ENCODE measurements at regions not wholly inside any gene's neighbourhood (a gene's known extent, or its start where the extent isn't known, plus 50 kb on each side); places are given as distances from the start of the nearest gene placed in this dataset.

DNA sequence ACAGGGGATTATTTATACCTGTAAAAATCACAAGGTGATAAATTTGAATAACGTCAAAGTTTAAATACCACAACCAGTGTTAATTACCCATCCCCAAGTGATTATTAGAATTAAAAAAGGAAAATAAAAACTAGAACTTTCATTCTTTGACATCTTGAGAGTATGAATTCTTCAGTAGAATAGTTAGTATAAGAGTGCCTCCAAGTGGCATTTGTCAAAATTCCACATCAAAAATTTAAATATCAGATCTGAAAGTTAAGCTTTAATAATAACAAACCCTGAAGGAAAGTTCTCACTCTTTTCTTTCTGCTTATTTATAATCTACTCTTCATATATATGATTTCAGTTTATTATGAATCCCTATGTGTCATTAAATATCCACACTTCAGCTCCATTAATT, 273.7 kb upstream of the KYNU start:
- H3K36me3 ChIP-seq (ENCODE audit: control insufficient read depth in 4 of 4, insufficient read depth in 3 of 4, low read depth in 1 of 4, low read length in 3 of 4) = no peaks in the 10 kb centered on the region
- H3K27ac ChIP-seq (ENCODE audit: low read depth in 1 of 2, low read length in 2 of 2) = no peak overlapping the region
- WGBS = 42% methylated on average over 1 of the region's 1 CpG
- H3K4me3 ChIP-seq (ENCODE audit: low read depth in 1 of 3, low read length in 3 of 3) = no peak overlapping the region
- no peaks in the 10 kb centered on the region for H3K9me3 ChIP-seq (ENCODE audit: control insufficient read depth in 4 of 4, low read length in 3 of 4)
- H3K9ac ChIP-seq (ENCODE audit: low read depth in 1 of 2, low read length in 2 of 2) = no peak overlapping the region
- H3K27me3 ChIP-seq (ENCODE audit: control insufficient read depth in 4 of 4, insufficient read depth in 4 of 4, low read length in 3 of 4) = no peaks in the 10 kb centered on the region
- DNase-seq (ENCODE audit: low spot score) = no peak
- TF ChIP-seq, protein P1, sequence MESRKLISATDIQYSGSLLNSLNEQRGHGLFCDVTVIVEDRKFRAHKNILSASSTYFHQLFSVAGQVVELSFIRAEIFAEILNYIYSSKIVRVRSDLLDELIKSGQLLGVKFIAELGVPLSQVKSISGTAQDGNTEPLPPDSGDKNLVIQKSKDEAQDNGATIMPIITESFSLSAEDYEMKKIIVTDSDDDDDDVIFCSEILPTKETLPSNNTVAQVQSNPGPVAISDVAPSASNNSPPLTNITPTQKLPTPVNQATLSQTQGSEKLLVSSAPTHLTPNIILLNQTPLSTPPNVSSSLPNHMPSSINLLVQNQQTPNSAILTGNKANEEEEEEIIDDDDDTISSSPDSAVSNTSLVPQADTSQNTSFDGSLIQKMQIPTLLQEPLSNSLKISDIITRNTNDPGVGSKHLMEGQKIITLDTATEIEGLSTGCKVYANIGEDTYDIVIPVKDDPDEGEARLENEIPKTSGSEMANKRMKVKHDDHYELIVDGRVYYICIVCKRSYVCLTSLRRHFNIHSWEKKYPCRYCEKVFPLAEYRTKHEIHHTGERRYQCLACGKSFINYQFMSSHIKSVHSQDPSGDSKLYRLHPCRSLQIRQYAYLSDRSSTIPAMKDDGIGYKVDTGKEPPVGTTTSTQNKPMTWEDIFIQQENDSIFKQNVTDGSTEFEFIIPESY (IDR thresholded peaks at IDR 0.05) = no peak
- TF ChIP-seq JUND (IDR thresholded peaks at IDR 0.05) = no peak
- TF ChIP-seq, protein P2, sequence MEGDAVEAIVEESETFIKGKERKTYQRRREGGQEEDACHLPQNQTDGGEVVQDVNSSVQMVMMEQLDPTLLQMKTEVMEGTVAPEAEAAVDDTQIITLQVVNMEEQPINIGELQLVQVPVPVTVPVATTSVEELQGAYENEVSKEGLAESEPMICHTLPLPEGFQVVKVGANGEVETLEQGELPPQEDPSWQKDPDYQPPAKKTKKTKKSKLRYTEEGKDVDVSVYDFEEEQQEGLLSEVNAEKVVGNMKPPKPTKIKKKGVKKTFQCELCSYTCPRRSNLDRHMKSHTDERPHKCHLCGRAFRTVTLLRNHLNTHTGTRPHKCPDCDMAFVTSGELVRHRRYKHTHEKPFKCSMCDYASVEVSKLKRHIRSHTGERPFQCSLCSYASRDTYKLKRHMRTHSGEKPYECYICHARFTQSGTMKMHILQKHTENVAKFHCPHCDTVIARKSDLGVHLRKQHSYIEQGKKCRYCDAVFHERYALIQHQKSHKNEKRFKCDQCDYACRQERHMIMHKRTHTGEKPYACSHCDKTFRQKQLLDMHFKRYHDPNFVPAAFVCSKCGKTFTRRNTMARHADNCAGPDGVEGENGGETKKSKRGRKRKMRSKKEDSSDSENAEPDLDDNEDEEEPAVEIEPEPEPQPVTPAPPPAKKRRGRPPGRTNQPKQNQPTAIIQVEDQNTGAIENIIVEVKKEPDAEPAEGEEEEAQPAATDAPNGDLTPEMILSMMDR (IDR thresholded peaks at IDR 0.05; ENCODE audit: low read depth, low read length, missing input control) = peak; percentile 34
- TF ChIP-seq RXRA (IDR thresholded peaks at IDR 0.05) = no peak
- TF ChIP-seq RAD21 (IDR thresholded peaks at IDR 0.05) = peak; percentile 77 to 81
- no peak for TF ChIP-seq NR2F2 (IDR thresholded peaks at IDR 0.05)
- no peak for TF ChIP-seq YY1 (IDR thresholded peaks at IDR 0.05)
- TF ChIP-seq FOXA2 (IDR thresholded peaks at IDR 0.05) = no peak
- H3K4me1 ChIP-seq (ENCODE audit: control insufficient read depth in 4 of 4, insufficient read depth in 4 of 4, low read length in 3 of 4) = no peaks in the 10 kb centered on the region

DNA sequence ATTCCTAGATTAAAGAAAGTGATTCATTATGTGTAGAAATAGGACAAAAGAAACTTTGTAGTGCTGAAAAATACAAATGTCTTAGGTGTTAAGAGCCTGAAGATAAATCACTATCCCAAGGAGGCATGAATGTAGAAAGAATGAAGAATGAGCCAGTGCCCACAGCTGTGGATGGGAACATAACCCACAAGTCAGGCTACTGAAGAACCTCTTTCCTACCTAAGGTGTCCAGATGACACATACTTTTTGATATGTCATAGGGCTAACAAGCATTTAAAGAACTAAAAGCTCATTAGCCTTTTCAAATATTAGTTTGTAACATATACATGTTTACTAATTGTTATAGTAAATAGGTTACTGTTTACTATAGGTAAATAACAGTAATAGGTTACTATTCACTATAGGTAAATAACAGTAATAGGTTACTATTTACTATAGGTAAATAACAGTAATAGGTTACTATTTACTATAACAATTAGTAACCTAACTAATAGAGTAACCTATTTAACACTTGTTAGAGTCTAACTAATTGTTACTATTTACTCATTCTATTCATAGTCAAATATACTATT, 275.0 kb upstream of the KYNU start:
- DNase-seq (ENCODE audit: low spot score) = no peak
- TF ChIP-seq, protein P3, sequence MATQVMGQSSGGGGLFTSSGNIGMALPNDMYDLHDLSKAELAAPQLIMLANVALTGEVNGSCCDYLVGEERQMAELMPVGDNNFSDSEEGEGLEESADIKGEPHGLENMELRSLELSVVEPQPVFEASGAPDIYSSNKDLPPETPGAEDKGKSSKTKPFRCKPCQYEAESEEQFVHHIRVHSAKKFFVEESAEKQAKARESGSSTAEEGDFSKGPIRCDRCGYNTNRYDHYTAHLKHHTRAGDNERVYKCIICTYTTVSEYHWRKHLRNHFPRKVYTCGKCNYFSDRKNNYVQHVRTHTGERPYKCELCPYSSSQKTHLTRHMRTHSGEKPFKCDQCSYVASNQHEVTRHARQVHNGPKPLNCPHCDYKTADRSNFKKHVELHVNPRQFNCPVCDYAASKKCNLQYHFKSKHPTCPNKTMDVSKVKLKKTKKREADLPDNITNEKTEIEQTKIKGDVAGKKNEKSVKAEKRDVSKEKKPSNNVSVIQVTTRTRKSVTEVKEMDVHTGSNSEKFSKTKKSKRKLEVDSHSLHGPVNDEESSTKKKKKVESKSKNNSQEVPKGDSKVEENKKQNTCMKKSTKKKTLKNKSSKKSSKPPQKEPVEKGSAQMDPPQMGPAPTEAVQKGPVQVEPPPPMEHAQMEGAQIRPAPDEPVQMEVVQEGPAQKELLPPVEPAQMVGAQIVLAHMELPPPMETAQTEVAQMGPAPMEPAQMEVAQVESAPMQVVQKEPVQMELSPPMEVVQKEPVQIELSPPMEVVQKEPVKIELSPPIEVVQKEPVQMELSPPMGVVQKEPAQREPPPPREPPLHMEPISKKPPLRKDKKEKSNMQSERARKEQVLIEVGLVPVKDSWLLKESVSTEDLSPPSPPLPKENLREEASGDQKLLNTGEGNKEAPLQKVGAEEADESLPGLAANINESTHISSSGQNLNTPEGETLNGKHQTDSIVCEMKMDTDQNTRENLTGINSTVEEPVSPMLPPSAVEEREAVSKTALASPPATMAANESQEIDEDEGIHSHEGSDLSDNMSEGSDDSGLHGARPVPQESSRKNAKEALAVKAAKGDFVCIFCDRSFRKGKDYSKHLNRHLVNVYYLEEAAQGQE (IDR thresholded peaks at IDR 0.05) = no peak
- TF ChIP-seq FOXA2 (IDR thresholded peaks at IDR 0.05) (no peak), HNF4G (IDR thresholded peaks at IDR 0.05) (no peak), JUND (IDR thresholded peaks at IDR 0.05) (no peak)
- H3K27ac ChIP-seq (ENCODE audit: low read depth in 1 of 2, low read length in 2 of 2) = no peak overlapping the region
- no peak overlapping the region for H3K4me3 ChIP-seq (ENCODE audit: low read depth in 1 of 3, low read length in 3 of 3)
- no peaks in the 10 kb centered on the region for H3K4me1 ChIP-seq (ENCODE audit: control insufficient read depth in 4 of 4, insufficient read depth in 4 of 4, low read length in 3 of 4)
- H3K9ac ChIP-seq (ENCODE audit: low read depth in 1 of 2, low read length in 2 of 2) = no peak overlapping the region
- no peaks in the 10 kb centered on the region for H3K9me3 ChIP-seq (ENCODE audit: control insufficient read depth in 4 of 4, low read length in 3 of 4)
- H3K27me3 ChIP-seq (ENCODE audit: control insufficient read depth in 4 of 4, insufficient read depth in 4 of 4, low read length in 3 of 4) = no peaks in the 10 kb centered on the region
- no peaks in the 10 kb centered on the region for H3K36me3 ChIP-seq (ENCODE audit: control insufficient read depth in 4 of 4, insufficient read depth in 3 of 4, low read depth in 1 of 4, low read length in 3 of 4)

DNA sequence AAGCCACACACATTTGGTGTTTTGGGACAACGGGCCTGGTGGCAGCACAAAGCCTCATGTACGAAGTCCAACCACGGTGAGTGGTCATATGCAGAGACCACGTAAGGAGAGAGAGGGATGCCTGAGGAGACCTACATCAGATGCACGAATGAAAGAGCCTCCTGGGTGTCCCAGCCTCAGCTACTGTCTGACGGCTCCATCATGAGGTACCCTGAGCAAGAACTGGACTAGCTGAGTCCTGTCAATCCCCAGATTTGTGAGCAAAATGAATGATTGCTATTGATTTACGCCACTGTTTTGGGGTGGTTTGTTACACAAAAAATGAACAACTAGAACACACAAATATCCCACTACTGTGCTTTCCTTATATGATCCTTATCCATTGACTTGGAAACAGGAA, 275.7 kb upstream of the KYNU start:
- WGBS = 81% methylated on average over 7 of the region's 7 CpGs

More for the DNA sequence above, 275.7 kb upstream of the KYNU start:
- Histone ChIP-seq H3K27me3 (ENCODE audit: control insufficient read depth in 4 of 4, insufficient read depth in 4 of 4, low read length in 3 of 4) (no peaks in the 10 kb centered on the region), H3K4me1 (ENCODE audit: control insufficient read depth in 4 of 4, insufficient read depth in 4 of 4, low read length in 3 of 4) (no peaks in the 10 kb centered on the region), H3K36me3 (ENCODE audit: control insufficient read depth in 4 of 4, insufficient read depth in 3 of 4, low read depth in 1 of 4, low read length in 3 of 4) (no peaks in the 10 kb centered on the region), H3K27ac (ENCODE audit: low read depth in 1 of 2, low read length in 2 of 2) (no peak overlapping the region), H3K9me3 (ENCODE audit: control insufficient read depth in 4 of 4, low read length in 3 of 4) (no peaks in the 10 kb centered on the region), H3K9ac (ENCODE audit: low read depth in 1 of 2, low read length in 2 of 2) (no peak overlapping the region), H3K4me3 (ENCODE audit: low read depth in 1 of 3, low read length in 3 of 3) (no peak overlapping the region)
- DNase-seq (ENCODE audit: low spot score) = no peak
- TF ChIP-seq TAF1 (conservative IDR thresholded peaks at IDR 0.05) = no peak
- TF ChIP-seq, protein P2 (IDR thresholded peaks at IDR 0.05; ENCODE audit: low read depth, low read length, missing input control) = no peak
- no peak for TF ChIP-seq HNF4A (conservative IDR thresholded peaks at IDR 0.05)
- TF ChIP-seq JUND (IDR thresholded peaks at IDR 0.05) = no peak
